ENCODE measurements at regions not wholly inside any gene's neighbourhood (a gene's known extent, or its start where the extent isn't known, plus 50 kb on each side); places are given as distances from the start of the nearest gene placed in this dataset.

DNA sequence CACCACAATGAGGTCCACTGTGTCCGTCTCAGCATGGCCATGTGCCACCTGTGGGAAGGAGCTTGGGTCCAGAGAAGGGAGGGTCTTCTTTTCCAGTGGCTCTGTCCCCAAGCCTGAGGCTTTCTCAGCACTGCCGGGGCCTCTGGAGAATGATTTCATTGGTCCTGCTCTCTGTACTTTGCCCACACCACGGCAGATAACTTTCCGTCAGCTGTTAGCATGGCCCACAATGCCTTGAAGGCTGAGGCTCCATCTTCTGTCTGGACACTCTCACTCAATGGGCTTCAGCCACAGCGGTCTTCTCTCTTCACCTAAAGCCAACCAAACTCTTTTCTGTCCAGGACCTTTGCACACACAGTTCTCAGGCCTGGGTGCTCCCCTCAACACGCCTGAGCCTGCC is 192.5 kb downstream of the CXCL12 start:
- ATAC-seq (no peak), DNase-seq (no peak)
- Mint-ChIP-seq H3K27ac (no peak overlapping the region), H3K36me3 (ENCODE audit: low read depth) (peaks cover 3% of the 10 kb centered on the region), H3K27me3 (peaks cover 17% of the 10 kb centered on the region), H3K4me1 (no peaks in the 10 kb centered on the region), H3K4me3 (no peak overlapping the region)
- H3K9me3 ChIP-seq (ENCODE audit: control insufficient read depth, low read length, poor library complexity, severe bottlenecking) = no peaks in the 10 kb centered on the region

- H3K36me3 Mint-ChIP-seq (ENCODE audit: low read depth) = no peaks in the 10 kb centered on the region
- no peaks in the 10 kb centered on the region for H3K9me3 ChIP-seq (ENCODE audit: control insufficient read depth, low read length, poor library complexity, severe bottlenecking)
- no peak for ATAC-seq
- peaks cover 12% of the 10 kb centered on the region for H3K27me3 Mint-ChIP-seq
- H3K4me3 Mint-ChIP-seq = no peak overlapping the region
- no peak overlapping the region for H3K27ac Mint-ChIP-seq
- DNase-seq = no peak
- no peaks in the 10 kb centered on the region for H3K4me1 Mint-ChIP-seq
Observed at GRCh38 chr10:44190541-44190940, 194.4 kb downstream of the CXCL12 start.

DNA sequence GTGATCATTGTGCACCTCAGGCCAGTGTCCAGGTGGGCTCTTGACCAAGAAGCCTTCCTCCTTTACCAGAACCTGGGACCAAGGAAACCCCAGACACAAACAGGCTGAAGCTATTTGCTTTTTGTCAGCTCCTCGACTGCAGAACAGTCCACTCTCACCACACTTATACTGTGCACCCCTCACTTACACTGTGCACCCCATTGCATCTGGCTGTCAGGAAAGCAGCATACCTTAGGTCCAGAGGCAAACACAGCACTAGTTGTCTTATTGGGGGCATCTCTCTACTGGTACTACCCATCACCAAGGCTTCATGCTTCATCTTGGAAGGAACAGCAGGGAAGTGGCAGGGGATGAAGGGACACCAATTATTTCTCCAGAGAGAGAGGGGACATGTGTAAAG is 198.1 kb downstream of the CXCL12 start:
- ATAC-seq (no peak), DNase-seq (no peak)
- Mint-ChIP-seq H3K4me3 (no peak overlapping the region), H3K4me1 (no peaks in the 10 kb centered on the region), H3K27ac (no peak overlapping the region), H3K36me3 (ENCODE audit: low read depth) (peaks cover 2% of the 10 kb centered on the region), H3K27me3 (peaks cover 6% of the 10 kb centered on the region)
- H3K9me3 ChIP-seq (ENCODE audit: control insufficient read depth, low read length, poor library complexity, severe bottlenecking) = no peaks in the 10 kb centered on the region

- Mint-ChIP-seq H3K4me1 (no peaks in the 10 kb centered on the region), H3K27ac (no peak overlapping the region), H3K4me3 (no peak overlapping the region), H3K36me3 (ENCODE audit: low read depth) (peaks cover 2% of the 10 kb centered on the region), H3K27me3 (peaks cover 6% of the 10 kb centered on the region)
- DNase-seq (no peak), ATAC-seq (no peak)
- no peaks in the 10 kb centered on the region for H3K9me3 ChIP-seq (ENCODE audit: control insufficient read depth, low read length, poor library complexity, severe bottlenecking)
Observed at GRCh38 chr10:44186150-44186549, 198.7 kb downstream of the CXCL12 start.

GRCh38 chr10:44185315-44185666 is 199.6 kb downstream of the CXCL12 start:
- H3K9me3 ChIP-seq (ENCODE audit: control insufficient read depth, low read length, poor library complexity, severe bottlenecking) = no peaks in the 10 kb centered on the region
- peaks cover 6% of the 10 kb centered on the region for H3K27me3 Mint-ChIP-seq
- no peak overlapping the region for H3K27ac Mint-ChIP-seq
- DNase-seq (no peak), ATAC-seq (no peak)
- no peaks in the 10 kb centered on the region for H3K4me1 Mint-ChIP-seq
- H3K36me3 Mint-ChIP-seq (ENCODE audit: low read depth) = peaks cover 2% of the 10 kb centered on the region
- H3K4me3 Mint-ChIP-seq = no peak overlapping the region

DNA sequence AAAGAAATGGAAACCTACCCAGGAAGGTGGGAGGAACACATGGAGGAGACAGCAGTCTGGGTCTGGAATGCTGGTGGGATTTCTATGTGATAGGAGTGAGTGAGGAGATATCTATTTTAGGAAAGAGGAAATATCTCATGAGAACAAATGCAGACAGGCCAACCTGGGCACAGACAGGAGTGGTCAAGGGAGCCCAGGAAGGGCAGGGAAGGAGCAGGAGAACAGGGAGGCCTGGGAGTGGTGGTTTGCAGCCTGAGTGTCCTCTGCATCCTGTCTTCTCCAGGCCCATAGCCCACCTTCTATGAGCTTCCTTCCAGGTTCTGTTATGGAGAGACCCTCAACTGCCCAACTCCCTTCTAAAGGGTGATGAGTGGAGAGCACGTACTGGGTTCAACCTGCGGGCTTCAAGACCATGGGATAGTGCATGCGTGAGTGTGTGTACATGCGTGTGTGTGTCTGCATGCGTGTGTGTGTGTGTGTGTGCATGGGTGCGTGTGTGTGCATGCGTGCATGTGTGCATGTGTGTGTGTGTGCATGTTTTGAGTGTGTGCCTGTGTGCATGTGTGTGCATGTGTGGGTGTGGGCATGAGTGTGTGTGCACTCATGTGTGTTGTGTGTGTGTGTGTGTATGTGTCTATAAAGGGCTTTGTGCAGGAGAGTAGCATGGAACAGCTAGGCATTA is 200.1 kb downstream of the CXCL12 start:
- Mint-ChIP-seq H3K36me3 (ENCODE audit: low read depth) (peaks cover 2% of the 10 kb centered on the region), H3K4me3 (no peak overlapping the region), H3K27ac (no peak overlapping the region), H3K4me1 (no peaks in the 10 kb centered on the region), H3K27me3 (peaks cover 7% of the 10 kb centered on the region)
- H3K9me3 ChIP-seq (ENCODE audit: control insufficient read depth, low read length, poor library complexity, severe bottlenecking) = no peaks in the 10 kb centered on the region
- DNase-seq = no peak
- ATAC-seq = no peak

GRCh38 chr10:44183667-44184632 is 200.9 kb downstream of the CXCL12 start:
- no peaks in the 10 kb centered on the region for H3K9me3 ChIP-seq (ENCODE audit: control insufficient read depth, low read length, poor library complexity, severe bottlenecking)
- Mint-ChIP-seq H3K36me3 (ENCODE audit: low read depth) (peaks cover 2% of the 10 kb centered on the region), H3K4me1 (no peaks in the 10 kb centered on the region), H3K27me3 (peaks cover 12% of the 10 kb centered on the region), H3K4me3 (no peak overlapping the region), H3K27ac (no peak overlapping the region)
- DNase-seq = no peak
- no peak for ATAC-seq

- Mint-ChIP-seq H3K4me1 (no peaks in the 10 kb centered on the region), H3K4me3 (no peak overlapping the region), H3K27me3 (peaks cover 12% of the 10 kb centered on the region), H3K27ac (no peak overlapping the region), H3K36me3 (ENCODE audit: low read depth) (peaks cover 2% of the 10 kb centered on the region)
- DNase-seq = no peak
- no peak for ATAC-seq
- H3K9me3 ChIP-seq (ENCODE audit: control insufficient read depth, low read length, poor library complexity, severe bottlenecking) = no peaks in the 10 kb centered on the region
Observed at GRCh38 chr10:44182909-44183308, 202.0 kb downstream of the CXCL12 start.

DNA sequence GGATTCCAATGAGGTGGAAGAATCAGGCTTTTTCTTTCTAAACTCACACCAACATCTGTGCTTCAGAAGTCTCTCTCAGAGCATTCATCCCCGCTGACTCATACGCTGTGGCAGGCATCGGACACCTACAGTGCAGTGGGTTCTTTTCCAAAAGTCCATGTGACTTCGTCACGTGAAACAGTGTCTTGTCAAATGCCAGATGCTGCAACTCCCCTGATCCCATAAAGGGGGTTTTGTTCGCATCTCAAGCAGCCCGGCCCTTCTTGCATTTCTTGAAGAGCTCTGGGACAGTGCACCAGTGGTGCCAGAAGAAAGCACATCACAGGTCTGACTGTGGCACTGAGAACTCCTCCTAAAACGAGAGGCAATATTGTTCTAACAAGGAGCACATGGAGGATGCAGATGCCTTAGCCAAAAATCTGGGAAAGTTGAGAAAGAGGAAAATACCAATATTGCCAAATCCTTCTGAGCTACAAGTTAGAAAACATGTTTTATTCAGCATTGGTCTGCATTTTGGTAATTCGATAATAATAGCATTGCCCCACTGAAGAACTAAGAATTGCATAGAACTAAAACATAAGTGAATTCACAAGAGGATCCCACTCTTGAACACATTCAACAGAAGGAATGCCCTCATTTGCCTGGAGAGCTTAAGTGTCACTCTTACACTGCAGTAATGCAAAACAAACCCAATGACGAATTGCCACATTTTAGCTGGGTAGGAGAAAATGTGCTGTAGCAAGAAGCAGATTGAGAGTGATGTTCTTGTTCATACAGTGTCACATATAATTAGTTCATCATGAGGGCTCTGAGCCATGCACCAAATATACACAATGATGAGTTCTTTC is 204.4 kb downstream of the CXCL12 start:
- Mint-ChIP-seq H3K36me3 (ENCODE audit: low read depth) (peaks cover 2% of the 10 kb centered on the region), H3K4me3 (no peak overlapping the region), H3K27ac (no peak overlapping the region), H3K4me1 (no peaks in the 10 kb centered on the region), H3K27me3 (peaks cover 16% of the 10 kb centered on the region)
- ATAC-seq (no peak), DNase-seq (no peak)
- no peaks in the 10 kb centered on the region for H3K9me3 ChIP-seq (ENCODE audit: control insufficient read depth, low read length, poor library complexity, severe bottlenecking)

- no peaks in the 10 kb centered on the region for H3K9me3 ChIP-seq (ENCODE audit: control insufficient read depth, low read length, poor library complexity, severe bottlenecking)
- Mint-ChIP-seq H3K27me3 (peaks cover 17% of the 10 kb centered on the region), H3K36me3 (ENCODE audit: low read depth) (no peaks in the 10 kb centered on the region), H3K27ac (no peak overlapping the region), H3K4me3 (no peak overlapping the region), H3K4me1 (no peaks in the 10 kb centered on the region)
- no peak for DNase-seq
- ATAC-seq = no peak
Observed at GRCh38 chr10:44178856-44179255, 206.0 kb downstream of the CXCL12 start.

DNA sequence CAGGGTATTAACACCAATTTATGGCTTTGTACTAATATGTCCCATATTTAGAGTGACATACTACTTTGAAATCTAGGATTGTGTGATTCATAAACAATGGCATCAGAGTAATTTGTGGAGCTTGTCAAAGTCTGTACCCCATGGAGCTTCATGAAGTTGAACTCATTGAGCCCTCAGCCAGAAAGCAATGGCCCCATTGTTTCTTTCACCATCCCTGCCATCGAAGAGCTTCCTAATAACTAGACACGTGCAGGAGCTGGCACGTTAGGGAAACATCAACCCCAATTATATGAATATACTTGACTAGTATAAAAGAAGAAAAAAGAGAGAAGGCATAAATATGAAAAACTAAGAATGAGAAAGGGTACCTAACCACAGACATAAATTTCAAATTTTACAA is 206.6 kb downstream of the CXCL12 start:
- H3K9me3 ChIP-seq (ENCODE audit: control insufficient read depth, low read length, poor library complexity, severe bottlenecking) = no peaks in the 10 kb centered on the region
- Mint-ChIP-seq H3K27ac (no peak overlapping the region), H3K4me1 (no peaks in the 10 kb centered on the region), H3K4me3 (no peak overlapping the region), H3K27me3 (peaks cover 22% of the 10 kb centered on the region), H3K36me3 (ENCODE audit: low read depth) (no peaks in the 10 kb centered on the region)
- ATAC-seq (no peak), DNase-seq (no peak)

- no peaks in the 10 kb centered on the region for H3K9me3 ChIP-seq (ENCODE audit: control insufficient read depth, low read length, poor library complexity, severe bottlenecking)
- H3K27me3 Mint-ChIP-seq = peaks cover 18% of the 10 kb centered on the region
- no peak overlapping the region for H3K27ac Mint-ChIP-seq
- no peaks in the 10 kb centered on the region for H3K36me3 Mint-ChIP-seq (ENCODE audit: low read depth)
- DNase-seq (no peak), ATAC-seq (no peak)
- H3K4me1 Mint-ChIP-seq = no peaks in the 10 kb centered on the region
- H3K4me3 Mint-ChIP-seq = no peak overlapping the region
Observed at GRCh38 chr10:44177610-44178009, 207.3 kb downstream of the CXCL12 start.

DNA sequence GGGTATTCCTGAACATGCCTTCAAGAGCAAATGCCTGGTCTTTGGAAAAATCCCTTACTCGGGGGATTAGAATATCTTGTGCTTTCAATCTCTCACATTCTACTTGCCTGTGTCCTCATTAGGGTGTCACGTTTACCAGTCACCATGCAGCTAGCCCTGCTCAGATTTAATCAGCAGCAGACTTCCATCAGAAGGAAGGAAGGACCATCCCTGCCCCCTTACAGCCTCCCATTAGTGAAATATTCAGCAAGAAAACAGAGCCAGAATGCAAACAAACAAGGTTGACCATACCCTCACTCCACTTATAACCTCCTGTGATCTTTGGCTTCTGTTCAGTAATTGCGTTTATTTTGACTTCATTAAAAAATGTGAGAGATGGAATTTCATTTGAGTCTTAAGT is 208.6 kb downstream of the CXCL12 start:
- no peaks in the 10 kb centered on the region for H3K9me3 ChIP-seq (ENCODE audit: control insufficient read depth, low read length, poor library complexity, severe bottlenecking)
- Mint-ChIP-seq H3K4me1 (no peaks in the 10 kb centered on the region), H3K27me3 (peaks cover 26% of the 10 kb centered on the region), H3K27ac (no peak overlapping the region), H3K36me3 (ENCODE audit: low read depth) (no peaks in the 10 kb centered on the region), H3K4me3 (no peak overlapping the region)
- no peak for ATAC-seq
- DNase-seq = no peak

Measured in T-helper 17 cell (primary cell).